ENCODE measurements at regions not wholly inside any gene's neighbourhood (a gene's known extent, or its start where the extent isn't known, plus 50 kb on each side); places are given as distances from the start of the nearest gene placed in this dataset.
"Not testable (repeated sequence)": the region's sequence is repeated elsewhere in the genome, so short reads cannot be mapped to it uniquely, and the experiment has no call there.

- H3K27ac ChIP-seq (ENCODE audit: low read depth, low read length), result no peak overlapping the region
Observed at GRCh38 chr11:70597006-70597555, 198.8 kb downstream of the CTTN start.

DNA sequence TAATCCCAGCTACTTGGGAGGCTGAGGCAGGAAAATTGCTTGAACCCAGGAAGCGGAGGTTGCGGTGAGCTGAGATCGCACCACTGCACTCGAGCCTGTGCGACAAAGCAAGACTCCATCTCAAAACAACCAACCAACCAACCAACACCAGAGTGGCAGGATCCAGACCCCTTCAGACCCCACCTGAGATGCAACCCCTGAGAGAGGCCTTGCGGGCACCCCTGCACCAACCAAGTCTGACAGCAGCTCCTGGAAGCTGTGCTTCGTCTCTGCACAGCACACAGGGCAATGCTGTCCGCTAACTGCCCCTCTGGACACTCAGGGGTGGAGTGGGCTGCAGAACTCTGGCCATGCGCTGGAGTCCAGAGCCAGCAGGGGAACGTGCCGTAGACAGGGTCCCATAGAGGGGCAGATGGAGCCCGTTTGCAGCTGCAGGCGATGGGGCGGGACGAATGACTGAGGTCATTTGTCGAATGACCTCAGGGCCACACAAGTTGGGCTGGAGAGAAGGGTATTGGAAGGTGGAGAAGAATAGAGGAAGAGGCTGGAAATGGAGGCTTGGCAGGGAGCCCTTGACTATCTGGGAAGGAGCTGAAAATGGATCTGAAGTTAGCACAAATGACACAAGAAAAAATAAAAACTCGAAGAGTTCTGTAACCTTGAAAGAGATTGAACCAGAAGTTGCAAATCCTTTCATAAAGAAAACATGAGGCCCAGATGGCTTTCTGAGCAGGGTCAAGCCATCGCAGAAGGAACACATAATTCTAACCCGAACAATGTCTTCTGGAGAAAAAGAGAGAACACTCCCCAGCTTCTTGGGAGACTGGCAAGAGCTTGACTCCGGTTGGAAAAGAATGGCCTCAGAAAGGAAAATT, 199.7 kb downstream of the CTTN start:
- Histone ChIP-seq H3K27ac (ENCODE audit: low read depth, low read length) (no peak overlapping the region), H2AFZ (ENCODE audit: low read length, unreplicated experiment) (no peak overlapping the region), H3K4me3 (ENCODE audit: low read depth, low read length) (no peak overlapping the region), H3K36me3 (ENCODE audit: insufficient read depth, low read length) (no peaks in the 10 kb centered on the region), H3K4me1 (ENCODE audit: control insufficient read depth, insufficient read depth, low read length, unreplicated experiment) (no peaks in the 10 kb centered on the region), H3K79me2 (ENCODE audit: control insufficient read depth, insufficient read depth, low read length, unreplicated experiment) (no peaks in the 10 kb centered on the region), H3K27me3 (ENCODE audit: insufficient read depth, low read length) (no peaks in the 10 kb centered on the region)

More at GRCh38 chr11:70597006-70597555, 198.8 kb downstream of the CTTN start:
- Histone ChIP-seq H3K4me1 (ENCODE audit: control insufficient read depth, insufficient read depth, low read length, unreplicated experiment) (no peaks in the 10 kb centered on the region), H3K36me3 (ENCODE audit: insufficient read depth, low read length) (no peaks in the 10 kb centered on the region), H2AFZ (ENCODE audit: low read length, unreplicated experiment) (no peak overlapping the region), H3K4me3 (ENCODE audit: low read depth, low read length) (no peak overlapping the region), H3K79me2 (ENCODE audit: control insufficient read depth, insufficient read depth, low read length, unreplicated experiment) (no peaks in the 10 kb centered on the region), H3K27me3 (ENCODE audit: insufficient read depth, low read length) (no peaks in the 10 kb centered on the region)

DNA sequence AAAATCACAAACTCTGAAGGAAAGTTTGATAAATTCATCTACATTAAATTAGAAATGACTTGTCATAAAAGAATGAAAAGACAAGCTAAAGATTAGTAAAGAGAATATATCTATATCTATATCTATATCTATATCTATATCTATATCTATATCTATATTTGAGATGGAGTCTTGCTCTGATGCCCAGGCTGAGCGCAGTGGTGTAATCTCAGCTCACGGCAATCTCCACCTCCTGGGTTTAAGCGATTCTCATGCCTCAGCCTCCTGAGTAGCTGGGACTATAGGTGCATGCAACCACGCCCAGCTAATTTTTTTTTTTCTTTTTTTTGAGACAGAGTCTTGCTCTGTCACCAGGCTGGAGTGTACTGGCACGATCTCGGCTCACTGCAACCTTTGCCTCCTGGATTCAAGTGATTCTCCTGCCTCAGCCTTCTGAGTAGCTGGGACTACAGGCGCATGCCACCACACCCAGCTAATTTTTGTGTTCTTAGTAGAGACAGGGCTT, 202.6 kb downstream of the CTTN start:
- not testable (repeated sequence) for H3K4me1 ChIP-seq (ENCODE audit: control insufficient read depth, insufficient read depth, low read length, unreplicated experiment); H3K4me3 ChIP-seq (ENCODE audit: low read depth, low read length); H3K36me3 ChIP-seq (ENCODE audit: insufficient read depth, low read length); H2AFZ ChIP-seq (ENCODE audit: low read length, unreplicated experiment); H3K27me3 ChIP-seq (ENCODE audit: insufficient read depth, low read length); H3K79me2 ChIP-seq (ENCODE audit: control insufficient read depth, insufficient read depth, low read length, unreplicated experiment); H3K27ac ChIP-seq (ENCODE audit: low read depth, low read length)

DNA sequence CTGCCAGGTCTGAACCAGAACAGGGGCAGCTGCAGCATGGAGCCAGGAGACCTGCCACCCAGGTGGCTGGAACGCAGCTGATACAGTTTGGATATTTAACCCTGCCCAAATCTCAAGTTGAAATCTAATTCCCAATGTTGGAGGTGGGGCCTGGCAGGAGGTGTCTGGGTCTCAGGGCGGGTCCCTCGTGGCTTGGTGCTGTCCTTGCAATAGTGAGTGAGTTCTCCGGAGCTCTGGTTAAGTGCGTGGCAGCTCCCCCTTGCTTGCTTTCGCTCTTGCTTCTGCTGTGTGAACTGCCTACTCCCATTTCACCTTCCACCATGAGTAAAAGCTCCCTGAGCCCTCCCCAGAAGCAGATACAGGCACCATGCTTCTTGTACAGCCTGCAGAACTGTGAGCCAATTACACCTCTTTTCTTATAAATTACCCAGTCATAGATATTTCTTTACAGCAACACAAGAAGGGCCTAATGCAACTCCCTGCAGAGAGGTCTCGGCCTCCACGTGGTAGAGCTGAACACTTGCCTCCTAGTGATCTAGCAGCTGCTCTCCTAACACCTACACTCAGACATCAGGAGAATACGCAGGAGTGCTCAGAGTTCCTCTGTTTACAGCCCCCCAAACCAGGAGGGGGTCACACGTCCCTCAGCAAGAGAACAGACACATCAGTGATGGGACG, 203.7 kb downstream of the CTTN start:
- Histone ChIP-seq H3K4me1 (ENCODE audit: control insufficient read depth, insufficient read depth, low read length, unreplicated experiment) (no peaks in the 10 kb centered on the region), H3K36me3 (ENCODE audit: insufficient read depth, low read length) (no peaks in the 10 kb centered on the region), H3K4me3 (ENCODE audit: low read depth, low read length) (no peak overlapping the region), H3K79me2 (ENCODE audit: control insufficient read depth, insufficient read depth, low read length, unreplicated experiment) (no peaks in the 10 kb centered on the region), H3K27ac (ENCODE audit: low read depth, low read length) (no peak overlapping the region), H3K27me3 (ENCODE audit: insufficient read depth, low read length) (no peaks in the 10 kb centered on the region), H2AFZ (ENCODE audit: low read length, unreplicated experiment) (no peak overlapping the region)

DNA sequence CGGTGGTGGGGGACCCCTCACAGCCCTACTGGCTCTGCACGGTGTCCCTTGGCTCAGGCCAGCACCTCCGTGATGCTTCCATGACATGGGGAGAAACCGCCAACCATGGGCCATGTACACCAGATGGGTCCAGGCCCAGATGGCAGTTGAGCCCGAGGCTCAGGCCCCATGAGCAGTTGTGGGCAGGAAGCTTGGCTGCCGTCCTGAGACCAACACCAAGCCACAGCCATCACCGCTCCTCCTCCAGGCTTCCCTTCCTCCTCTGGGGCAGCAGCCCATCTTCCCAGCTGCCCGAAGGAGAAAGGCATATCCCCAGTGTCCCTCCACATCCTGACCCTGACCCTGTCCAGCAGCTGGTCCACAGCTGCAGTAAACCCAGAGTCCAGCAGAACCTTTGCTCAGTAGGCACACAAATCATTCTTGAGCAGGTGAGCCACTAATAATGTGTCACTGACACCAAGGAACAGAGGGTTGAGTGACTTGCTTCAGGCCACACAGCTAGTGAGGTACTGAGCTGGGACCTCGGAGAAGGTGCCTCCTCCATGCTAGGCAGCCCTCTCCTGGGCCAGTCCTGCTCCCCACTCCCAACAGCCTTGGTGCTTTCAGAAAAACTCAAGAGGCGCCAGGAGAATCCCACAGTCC, 204.9 kb downstream of the CTTN start:
- Histone ChIP-seq H3K79me2 (ENCODE audit: control insufficient read depth, insufficient read depth, low read length, unreplicated experiment) (no peaks in the 10 kb centered on the region), H3K4me3 (ENCODE audit: low read depth, low read length) (no peak overlapping the region), H3K36me3 (ENCODE audit: insufficient read depth, low read length) (no peaks in the 10 kb centered on the region), H3K27me3 (ENCODE audit: insufficient read depth, low read length) (no peaks in the 10 kb centered on the region), H3K27ac (ENCODE audit: low read depth, low read length) (no peak overlapping the region), H2AFZ (ENCODE audit: low read length, unreplicated experiment) (no peak overlapping the region), H3K4me1 (ENCODE audit: control insufficient read depth, insufficient read depth, low read length, unreplicated experiment) (no peaks in the 10 kb centered on the region)

GRCh38 chr11:70603756-70604211, 205.5 kb downstream of the CTTN start:
- no peaks in the 10 kb centered on the region for H3K27me3 ChIP-seq (ENCODE audit: insufficient read depth, low read length)
- no peaks in the 10 kb centered on the region for H3K36me3 ChIP-seq (ENCODE audit: insufficient read depth, low read length)
- H2AFZ ChIP-seq (ENCODE audit: low read length, unreplicated experiment), result no peak overlapping the region
- H3K27ac ChIP-seq (ENCODE audit: low read depth, low read length), result no peak overlapping the region
- peaks cover under 1% of the 10 kb centered on the region for H3K4me1 ChIP-seq (ENCODE audit: control insufficient read depth, insufficient read depth, low read length, unreplicated experiment)
- no peaks in the 10 kb centered on the region for H3K79me2 ChIP-seq (ENCODE audit: control insufficient read depth, insufficient read depth, low read length, unreplicated experiment)
- H3K4me3 ChIP-seq (ENCODE audit: low read depth, low read length), result no peak overlapping the region

GRCh38 chr11:70604221-70604620, 205.9 kb downstream of the CTTN start:
- no peak overlapping the region for H3K4me3 ChIP-seq (ENCODE audit: low read depth, low read length)
- H3K4me1 ChIP-seq (ENCODE audit: control insufficient read depth, insufficient read depth, low read length, unreplicated experiment), result peaks cover 5% of the 10 kb centered on the region
- H3K36me3 ChIP-seq (ENCODE audit: insufficient read depth, low read length), result no peaks in the 10 kb centered on the region
- H3K27ac ChIP-seq (ENCODE audit: low read depth, low read length), result no peak overlapping the region
- H3K79me2 ChIP-seq (ENCODE audit: control insufficient read depth, insufficient read depth, low read length, unreplicated experiment), result no peaks in the 10 kb centered on the region
- H2AFZ ChIP-seq (ENCODE audit: low read length, unreplicated experiment), result no peak overlapping the region
- no peaks in the 10 kb centered on the region for H3K27me3 ChIP-seq (ENCODE audit: insufficient read depth, low read length)

DNA sequence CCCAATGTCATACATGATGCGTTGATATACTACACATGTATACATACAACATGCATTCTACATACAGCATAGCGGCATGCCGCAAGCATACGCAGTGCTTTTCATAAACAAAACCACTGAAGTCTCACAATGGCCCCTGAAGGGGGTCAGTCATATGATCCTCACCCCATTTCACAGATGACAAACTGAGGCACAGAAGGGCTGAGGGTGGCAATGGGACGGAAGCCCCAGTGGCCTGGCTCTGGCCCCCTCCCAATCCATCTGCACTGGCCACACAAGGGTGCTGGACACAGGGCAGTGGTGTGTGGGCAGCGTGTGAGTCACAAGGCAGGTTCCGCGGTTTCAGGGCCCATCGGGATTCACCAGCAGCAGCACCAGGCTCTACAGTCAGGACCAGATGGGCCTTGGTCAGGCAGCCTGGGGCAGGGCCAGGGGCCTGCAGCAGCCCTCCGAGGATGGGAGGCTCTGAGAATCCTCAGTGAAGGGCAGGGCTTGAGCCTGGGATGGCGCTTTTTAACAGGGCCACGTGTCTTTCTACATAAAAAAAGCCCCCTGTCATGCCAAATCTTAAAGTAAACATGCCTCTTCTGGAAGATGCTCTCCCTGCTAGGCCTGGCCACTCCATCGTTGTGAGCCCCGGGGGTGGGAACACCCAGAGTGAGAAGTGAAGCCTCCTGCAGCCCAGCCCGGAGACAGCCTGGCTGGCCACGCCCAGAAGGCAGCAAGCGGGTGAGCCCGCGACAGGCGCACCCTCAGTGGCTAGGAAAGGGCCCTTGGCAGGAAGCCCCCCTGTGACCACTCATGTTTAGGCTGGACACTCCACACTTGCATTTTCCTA, 206.5 kb downstream of the CTTN start:
- no peaks in the 10 kb centered on the region for H3K79me2 ChIP-seq (ENCODE audit: control insufficient read depth, insufficient read depth, low read length, unreplicated experiment)
- no peak overlapping the region for H3K4me3 ChIP-seq (ENCODE audit: low read depth, low read length)
- H3K4me1 ChIP-seq (ENCODE audit: control insufficient read depth, insufficient read depth, low read length, unreplicated experiment), result peaks cover 7% of the 10 kb centered on the region
- no peak overlapping the region for H3K27ac ChIP-seq (ENCODE audit: low read depth, low read length)
- no peaks in the 10 kb centered on the region for H3K27me3 ChIP-seq (ENCODE audit: insufficient read depth, low read length)
- H2AFZ ChIP-seq (ENCODE audit: low read length, unreplicated experiment), result no peak overlapping the region
- H3K36me3 ChIP-seq (ENCODE audit: insufficient read depth, low read length), result no peaks in the 10 kb centered on the region

GRCh38 chr11:70605468-70605815, 207.1 kb downstream of the CTTN start:
- H3K36me3 ChIP-seq (ENCODE audit: insufficient read depth, low read length), result no peaks in the 10 kb centered on the region
- H2AFZ ChIP-seq (ENCODE audit: low read length, unreplicated experiment), result no peak overlapping the region
- no peaks in the 10 kb centered on the region for H3K79me2 ChIP-seq (ENCODE audit: control insufficient read depth, insufficient read depth, low read length, unreplicated experiment)
- H3K27me3 ChIP-seq (ENCODE audit: insufficient read depth, low read length), result peaks cover 3% of the 10 kb centered on the region; the same call in 1 of the 2 replicates
- no peak overlapping the region for H3K27ac ChIP-seq (ENCODE audit: low read depth, low read length)
- peaks cover 7% of the 10 kb centered on the region for H3K4me1 ChIP-seq (ENCODE audit: control insufficient read depth, insufficient read depth, low read length, unreplicated experiment)
- H3K4me3 ChIP-seq (ENCODE audit: low read depth, low read length), result no peak overlapping the region

DNA sequence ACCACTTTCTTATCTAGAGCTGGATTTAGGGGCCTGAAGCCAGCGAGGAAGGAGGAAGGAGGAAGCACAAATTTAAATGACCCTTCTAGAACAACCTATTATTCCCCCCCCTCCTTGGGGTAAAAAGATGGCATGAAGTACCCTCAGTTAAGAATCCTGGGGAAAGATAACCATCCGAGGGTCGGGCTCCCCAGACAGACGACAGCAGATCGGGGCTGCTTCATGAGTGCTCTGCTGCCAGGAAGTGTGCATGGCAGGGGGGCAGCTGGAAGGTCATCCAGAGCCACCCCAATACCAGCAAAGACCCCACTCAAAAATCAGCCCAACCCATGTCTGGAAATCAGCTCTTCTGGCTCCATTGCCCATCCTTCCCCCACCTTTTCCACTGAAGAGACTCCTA, 207.5 kb downstream of the CTTN start:
- H3K79me2 ChIP-seq (ENCODE audit: control insufficient read depth, insufficient read depth, low read length, unreplicated experiment), result no peaks in the 10 kb centered on the region
- no peak overlapping the region for H3K4me3 ChIP-seq (ENCODE audit: low read depth, low read length)
- peaks cover 6% of the 10 kb centered on the region; the same call in 1 of the 2 replicates for H3K27me3 ChIP-seq (ENCODE audit: insufficient read depth, low read length)
- peaks cover 7% of the 10 kb centered on the region for H3K4me1 ChIP-seq (ENCODE audit: control insufficient read depth, insufficient read depth, low read length, unreplicated experiment)
- H3K27ac ChIP-seq (ENCODE audit: low read depth, low read length), result no peak overlapping the region
- H2AFZ ChIP-seq (ENCODE audit: low read length, unreplicated experiment), result no peak overlapping the region
- no peaks in the 10 kb centered on the region for H3K36me3 ChIP-seq (ENCODE audit: insufficient read depth, low read length)
